ENCODE measurements at regions not wholly inside any gene's neighbourhood (a gene's known extent, or its start where the extent isn't known, plus 50 kb on each side); places are given as distances from the start of the nearest gene placed in this dataset.

DNA sequence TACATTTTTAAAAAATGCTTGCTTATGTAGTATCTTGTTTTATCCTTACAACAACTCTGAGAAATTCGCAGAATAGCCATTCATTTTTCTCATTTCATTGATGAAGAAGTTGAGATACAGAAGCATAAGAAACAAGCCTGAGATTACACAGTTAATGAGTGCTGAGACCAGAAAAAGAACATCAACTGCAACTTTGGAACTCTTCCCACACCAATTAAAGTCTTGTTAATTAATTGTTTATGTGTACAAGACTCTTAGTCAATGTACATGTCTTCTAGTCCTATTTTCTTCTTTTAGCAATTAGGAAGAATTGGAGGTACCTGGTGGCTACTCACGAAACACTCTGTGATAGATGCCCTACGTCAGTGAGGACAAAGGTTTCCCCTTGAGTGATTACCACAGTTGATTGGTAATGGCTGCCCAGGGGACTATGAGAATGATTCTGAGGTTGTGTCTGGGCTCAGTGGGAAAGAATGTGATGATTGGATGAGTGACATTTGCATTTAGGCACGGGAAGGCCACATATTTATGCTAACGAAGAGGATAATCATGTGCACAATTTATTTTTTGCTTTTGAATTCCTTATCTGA lies 187.4 kb upstream of the KCNK2 start:
- DNase-seq (no peak), ATAC-seq (ENCODE audit: low read depth) (no peak)
- intact Hi-C loops (cut with micrococcal nuclease) = no loop called here
- in situ Hi-C loops (cut with MboI; ENCODE audit: low sequenced_read_pairs) = no loop called here
- Histone ChIP-seq H4K8ac (ENCODE audit: low read depth in 2 of 2, low read length in 2 of 2) (no peak overlapping the region), H3K4me1 (ENCODE audit: control insufficient read depth, insufficient read depth, low read length) (peaks cover 6% of the 10 kb centered on the region; the same call in 1 of the 2 replicates), H3K36me3 (ENCODE audit: control insufficient read depth, insufficient read depth, low read length) (no peaks in the 10 kb centered on the region), H4K91ac (ENCODE audit: insufficient read depth, low read depth, low read length) (no peak overlapping the region), H3K27ac (ENCODE audit: insufficient read depth, low read length) (no peak overlapping the region), H4K20me1 (ENCODE audit: insufficient read depth, low read length) (no peaks in the 10 kb centered on the region), H3K9ac (ENCODE audit: low read depth, low read length) (no peak overlapping the region), H2BK20ac (ENCODE audit: low read depth, low read length) (0 out of 2 replicates have a peak overlapping the region, but pooled peaks have one; percentile 32), H3K4me3 (ENCODE audit: insufficient read depth, low read depth, low read length) (no peak overlapping the region), H3K4ac (ENCODE audit: low read depth, low read length) (no peak overlapping the region), H2AK5ac (ENCODE audit: low read depth, low read length) (no peak overlapping the region), H2BK120ac (ENCODE audit: low read depth, low read length) (no peak overlapping the region), H2BK15ac (ENCODE audit: low read depth, low read length) (no peak overlapping the region), H2AK9ac (replicated peaks; ENCODE audit: low read depth, low read length, poor library complexity) (no peak overlapping the region), H4K5ac (ENCODE audit: low read depth, low read length) (no peak overlapping the region; the same call in 1 of the 2 replicates), H3K79me1 (ENCODE audit: low read depth in 1 of 2, low read length in 2 of 2) (no peaks in the 10 kb centered on the region), H2BK5ac (ENCODE audit: low read depth, low read length, poor library complexity, severe bottlenecking) (no peak overlapping the region), H3K56ac (ENCODE audit: extremely low read depth, insufficient read depth, low read length) (no peak overlapping the region), H3K27me3 (ENCODE audit: control insufficient read depth, insufficient read depth, low read length) (no peaks in the 10 kb centered on the region), H3K23ac (ENCODE audit: low read depth, low read length) (no peak overlapping the region), H3K9me1 (ENCODE audit: insufficient read depth, low read length) (no peaks in the 10 kb centered on the region), H3K14ac (replicated peaks; ENCODE audit: low read depth, low read length) (peak overlapping the region; percentile 37), H2AFZ (replicated peaks; ENCODE audit: low read length, poor library complexity) (no peak overlapping the region), H3K18ac (ENCODE audit: low read depth, low read length) (no peak overlapping the region; the same call in 1 of the 2 replicates), H3K4me2 (ENCODE audit: low read depth, low read length) (no peak overlapping the region), H3K9me3 (ENCODE audit: control insufficient read depth, insufficient read depth, low read length) (no peaks in the 10 kb centered on the region)
- no TSS peak for BruUV-seq (replicated peaks)
- ChIA-PET CTCF (no interaction called here), POLR2A (ENCODE audit: unreplicated experiment) (no interaction called here)
- 87% methylated on average over 3 of the region's 5 CpGs; no CpG with 5 or more reads in 1 of the 2 experiments for WGBS, 2 experiments (ENCODE audit: extremely low coverage in 2 of 2, insufficient read length in 1 of 2)
- no peak for TF ChIP-seq MAFK (IDR thresholded peaks at IDR 0.05; ENCODE audit: low read depth, low read length)
- TF ChIP-seq NFE2L2 (IDR thresholded peaks at IDR 0.05; ENCODE audit: low read depth, low read length) = no peak
- TF ChIP-seq MXI1 (IDR thresholded peaks at IDR 0.05; ENCODE audit: borderline replicate concordance, low read depth, low read length) = no peak
- no peak for TF ChIP-seq SMC3 (IDR thresholded peaks at IDR 0.05; ENCODE audit: low read depth, low read length)
- TF ChIP-seq POLR2A (IDR thresholded peaks at IDR 0.05; ENCODE audit: low read depth, low read length) = no peak
- TF ChIP-seq MAZ (IDR thresholded peaks at IDR 0.05; ENCODE audit: borderline replicate concordance, low read depth, low read length) = no peak
- no peak for TF ChIP-seq FOS (IDR thresholded peaks at IDR 0.05; ENCODE audit: low read depth, low read length)
- TF ChIP-seq, protein P1, sequence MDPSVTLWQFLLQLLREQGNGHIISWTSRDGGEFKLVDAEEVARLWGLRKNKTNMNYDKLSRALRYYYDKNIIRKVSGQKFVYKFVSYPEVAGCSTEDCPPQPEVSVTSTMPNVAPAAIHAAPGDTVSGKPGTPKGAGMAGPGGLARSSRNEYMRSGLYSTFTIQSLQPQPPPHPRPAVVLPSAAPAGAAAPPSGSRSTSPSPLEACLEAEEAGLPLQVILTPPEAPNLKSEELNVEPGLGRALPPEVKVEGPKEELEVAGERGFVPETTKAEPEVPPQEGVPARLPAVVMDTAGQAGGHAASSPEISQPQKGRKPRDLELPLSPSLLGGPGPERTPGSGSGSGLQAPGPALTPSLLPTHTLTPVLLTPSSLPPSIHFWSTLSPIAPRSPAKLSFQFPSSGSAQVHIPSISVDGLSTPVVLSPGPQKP (IDR thresholded peaks at IDR 0.05; ENCODE audit: borderline replicate concordance, low read depth, low read length) = no peak
- TF ChIP-seq CHD1 (IDR thresholded peaks at IDR 0.05; ENCODE audit: low read depth, low read length) = no peak
- TF ChIP-seq, protein P2, sequence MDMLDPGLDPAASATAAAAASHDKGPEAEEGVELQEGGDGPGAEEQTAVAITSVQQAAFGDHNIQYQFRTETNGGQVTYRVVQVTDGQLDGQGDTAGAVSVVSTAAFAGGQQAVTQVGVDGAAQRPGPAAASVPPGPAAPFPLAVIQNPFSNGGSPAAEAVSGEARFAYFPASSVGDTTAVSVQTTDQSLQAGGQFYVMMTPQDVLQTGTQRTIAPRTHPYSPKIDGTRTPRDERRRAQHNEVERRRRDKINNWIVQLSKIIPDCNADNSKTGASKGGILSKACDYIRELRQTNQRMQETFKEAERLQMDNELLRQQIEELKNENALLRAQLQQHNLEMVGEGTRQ (IDR thresholded peaks at IDR 0.05; ENCODE audit: low read depth, low read length) = no peak
- TF ChIP-seq BHLHE40 (IDR thresholded peaks at IDR 0.05; ENCODE audit: low read depth, low read length) = no peak
- dilution Hi-C loops (cut with HindIII; ENCODE audit: low sequenced_read_pairs, unreplicated experiment) = no loop called here

All from IMR-90 (cell line).